SJCRH30 (cell line): ENCODE measurements at regions not wholly inside any gene's neighbourhood (a gene's known extent, or its start where the extent isn't known, plus 50 kb on each side); places are given as distances from the start of the nearest gene placed in this dataset.

Experiments used
- DNase-seq, 2 experiments: peaks; one replicate each; pipeline ENCODE4 v3.0.0-alpha.2; 2015 to 2020
- H3K27ac ChIP-seq: fragments of 250-450 bp; sonication (Bioruptor Pico); 2 replicates; pipeline ENCODE4 v1.5.1; 2020; ENCODE audit warnings: mild to moderate bottlenecking, moderate library complexity
- H3K27me3 ChIP-seq: fragments of 250-450 bp; sonication (Bioruptor Pico); 2 replicates; pipeline ENCODE4 v1.5.1; 2020; ENCODE audit warnings: mild to moderate bottlenecking, moderate library complexity
- H3K36me3 ChIP-seq: fragments of 250-450 bp; sonication (Bioruptor Pico); 2 replicates; pipeline ENCODE4 v1.5.1; 2020; ENCODE audit warnings: mild to moderate bottlenecking, moderate library complexity
- H3K4me1 ChIP-seq: fragments of 250-450 bp; sonication (Bioruptor Pico); 2 replicates; pipeline ENCODE4 v1.5.1; 2020; ENCODE audit warnings: mild to moderate bottlenecking, moderate library complexity
- H3K4me3 ChIP-seq: fragments of 250-450 bp; sonication (Bioruptor Pico); 2 replicates; pipeline ENCODE4 v1.5.1; 2020; ENCODE audit warnings: mild to moderate bottlenecking, moderate library complexity
- H3K9me3 ChIP-seq: fragments of 250-450 bp; sonication (Bioruptor Pico); replicated peaks from 2 replicates; pipeline ENCODE4 v1.5.1; 2020; ENCODE audit warnings: mild to moderate bottlenecking, moderate library complexity

DNA sequence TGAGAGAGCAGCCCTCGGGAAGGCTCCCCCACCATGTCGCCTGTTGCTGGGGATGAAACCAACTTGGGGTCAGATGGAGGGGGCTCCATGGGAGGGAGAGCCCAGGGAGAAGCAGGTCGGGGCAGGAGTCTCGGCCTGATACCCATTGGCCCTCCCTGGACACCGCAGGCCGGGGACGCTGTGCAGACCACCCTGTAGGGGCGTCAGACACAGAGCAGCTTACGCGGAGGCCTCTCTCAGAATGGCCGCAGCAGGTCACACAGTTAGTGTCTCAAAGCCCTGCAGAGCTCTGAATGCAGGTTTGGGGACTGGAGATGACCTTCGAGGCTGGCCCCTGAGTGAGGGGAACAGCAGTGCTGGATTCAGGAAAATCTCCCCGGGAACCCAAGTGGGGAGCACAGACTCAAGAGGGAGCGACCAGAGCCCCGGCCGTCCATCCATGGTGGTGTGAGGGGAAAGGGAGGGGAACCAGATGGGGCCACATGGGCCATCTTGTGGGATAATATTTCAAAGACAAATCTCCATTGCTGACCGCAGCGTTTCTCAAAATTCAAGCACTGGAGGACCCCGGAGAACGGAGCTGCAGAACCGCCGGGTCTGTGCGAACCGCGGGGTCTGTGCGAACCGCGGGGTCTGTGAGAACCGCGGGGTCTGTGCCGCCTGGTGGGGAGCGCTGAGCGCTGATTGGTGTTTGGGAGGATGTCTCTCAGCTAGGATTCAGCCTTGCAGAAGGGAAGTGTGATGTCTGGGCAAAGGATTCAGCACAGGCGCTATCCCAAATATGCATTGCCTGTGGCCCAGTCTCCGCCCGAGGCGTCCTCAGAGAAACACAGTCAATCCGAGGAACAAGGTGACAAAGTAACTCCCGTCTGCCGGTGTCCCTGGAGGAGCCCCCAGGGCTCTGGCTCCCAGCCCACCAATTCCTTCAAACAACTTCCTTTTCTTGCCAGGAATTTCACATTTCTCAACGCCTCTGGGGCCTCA, 324.4 kb upstream of the RTL1 start:
- H3K27me3 ChIP-seq = no peaks in the 10 kb centered on the region
- H3K4me3 ChIP-seq = no peak overlapping the region
- H3K9me3 ChIP-seq = no peaks in the 10 kb centered on the region
- H3K36me3 ChIP-seq = no peaks in the 10 kb centered on the region
- no peak for DNase-seq
- peaks cover 16% of the 10 kb centered on the region; the same call in 1 of the 2 replicates for H3K4me1 ChIP-seq
- no peak overlapping the region for H3K27ac ChIP-seq

DNA sequence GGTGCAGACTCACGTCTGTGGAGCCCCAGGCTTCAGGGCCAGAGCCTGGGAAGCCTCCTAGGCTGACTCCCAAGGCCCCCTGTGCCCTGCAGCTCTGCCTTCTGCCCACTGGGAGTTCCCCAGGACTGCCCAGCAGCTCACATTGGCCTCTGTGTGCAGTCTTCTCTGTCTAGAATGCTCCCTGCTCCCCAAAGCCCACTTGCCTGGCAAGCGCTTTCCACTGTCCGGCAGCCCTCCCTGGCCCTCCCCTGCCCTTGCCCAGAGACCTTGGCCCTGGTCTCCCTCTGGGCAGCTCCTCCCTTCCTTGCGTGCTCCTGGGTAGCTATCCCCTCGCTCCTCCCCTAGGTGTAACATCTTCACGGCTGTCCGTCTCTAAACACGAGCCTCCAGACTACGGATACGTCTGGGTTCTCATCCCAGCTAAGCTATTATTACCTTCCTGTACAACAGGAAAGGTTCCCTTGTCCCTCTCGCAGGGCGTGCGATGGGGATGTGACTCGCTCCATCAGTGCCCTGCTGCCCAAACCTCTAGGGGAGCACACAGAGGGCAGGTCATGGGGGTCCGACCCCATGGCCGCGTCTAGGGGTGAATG, 325.5 kb upstream of the RTL1 start:
- Histone ChIP-seq H3K4me1 (peaks cover 18% of the 10 kb centered on the region), H3K4me3 (no peak overlapping the region), H3K27me3 (no peaks in the 10 kb centered on the region), H3K36me3 (no peaks in the 10 kb centered on the region), H3K9me3 (no peaks in the 10 kb centered on the region), H3K27ac (no peak overlapping the region)
- no peak for DNase-seq

DNA sequence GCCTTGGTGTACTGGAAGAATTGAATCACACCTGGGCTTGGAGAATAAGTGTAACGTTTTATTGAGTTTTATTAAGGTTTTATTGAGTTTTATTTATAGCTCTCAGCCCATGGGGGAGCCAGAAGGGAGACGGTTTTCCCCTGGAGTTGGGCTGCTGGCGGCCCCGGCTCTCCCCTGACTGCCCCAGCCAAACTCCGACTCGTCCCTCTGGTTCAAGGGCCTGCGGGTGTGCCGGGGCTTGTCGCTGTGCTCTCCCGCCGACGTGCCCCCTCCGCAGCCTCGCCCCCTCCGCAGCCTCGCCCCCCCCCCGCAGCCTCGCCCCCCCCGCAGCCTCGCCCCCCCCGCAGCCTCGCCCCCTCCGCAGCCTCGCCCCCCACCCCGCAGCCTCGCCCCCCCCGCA, 326.1 kb upstream of the RTL1 start:
- no peak for DNase-seq
- Histone ChIP-seq H3K27ac (no peak overlapping the region), H3K36me3 (no peaks in the 10 kb centered on the region), H3K4me3 (no peak overlapping the region), H3K27me3 (no peaks in the 10 kb centered on the region), H3K9me3 (no peaks in the 10 kb centered on the region), H3K4me1 (peaks cover 23% of the 10 kb centered on the region)

DNA sequence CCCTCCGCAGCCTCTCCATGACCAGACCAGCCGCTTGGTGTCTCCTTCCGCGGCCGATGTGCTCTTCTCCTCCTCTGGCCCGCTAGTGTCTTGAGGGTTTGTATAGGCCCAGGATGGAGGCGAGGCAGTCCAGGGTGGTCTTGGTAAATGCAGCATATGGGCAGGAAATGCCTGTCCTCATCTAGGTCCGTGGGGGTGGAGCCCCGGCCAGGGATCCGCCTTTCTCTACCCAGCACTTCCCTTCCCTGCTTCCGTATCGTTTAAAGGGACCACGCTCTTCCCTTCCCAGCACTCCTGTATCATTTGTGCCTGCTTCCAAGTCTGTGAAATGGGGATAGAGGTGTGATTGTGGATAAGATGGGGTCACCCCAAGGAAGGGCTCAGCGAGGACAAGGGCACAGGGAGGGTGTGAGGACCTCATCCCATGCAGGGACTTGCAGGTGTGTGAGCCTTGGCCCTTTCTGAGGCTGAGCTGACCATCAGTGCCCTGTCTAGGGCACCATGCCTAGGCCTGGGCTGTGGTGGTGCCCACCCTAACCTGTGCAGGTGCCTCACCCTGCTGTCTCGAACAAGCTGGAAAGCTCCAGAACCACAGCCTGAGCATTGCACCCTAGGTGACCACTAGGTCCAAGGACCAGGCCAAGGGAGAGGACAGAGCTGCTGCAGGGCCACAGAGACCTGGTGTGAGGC, 326.8 kb upstream of the RTL1 start:
- no peaks in the 10 kb centered on the region for H3K36me3 ChIP-seq
- no peaks in the 10 kb centered on the region for H3K27me3 ChIP-seq
- H3K27ac ChIP-seq = no peak overlapping the region
- H3K9me3 ChIP-seq = no peaks in the 10 kb centered on the region
- no peak for DNase-seq
- peaks cover 23% of the 10 kb centered on the region for H3K4me1 ChIP-seq
- no peak overlapping the region for H3K4me3 ChIP-seq

DNA sequence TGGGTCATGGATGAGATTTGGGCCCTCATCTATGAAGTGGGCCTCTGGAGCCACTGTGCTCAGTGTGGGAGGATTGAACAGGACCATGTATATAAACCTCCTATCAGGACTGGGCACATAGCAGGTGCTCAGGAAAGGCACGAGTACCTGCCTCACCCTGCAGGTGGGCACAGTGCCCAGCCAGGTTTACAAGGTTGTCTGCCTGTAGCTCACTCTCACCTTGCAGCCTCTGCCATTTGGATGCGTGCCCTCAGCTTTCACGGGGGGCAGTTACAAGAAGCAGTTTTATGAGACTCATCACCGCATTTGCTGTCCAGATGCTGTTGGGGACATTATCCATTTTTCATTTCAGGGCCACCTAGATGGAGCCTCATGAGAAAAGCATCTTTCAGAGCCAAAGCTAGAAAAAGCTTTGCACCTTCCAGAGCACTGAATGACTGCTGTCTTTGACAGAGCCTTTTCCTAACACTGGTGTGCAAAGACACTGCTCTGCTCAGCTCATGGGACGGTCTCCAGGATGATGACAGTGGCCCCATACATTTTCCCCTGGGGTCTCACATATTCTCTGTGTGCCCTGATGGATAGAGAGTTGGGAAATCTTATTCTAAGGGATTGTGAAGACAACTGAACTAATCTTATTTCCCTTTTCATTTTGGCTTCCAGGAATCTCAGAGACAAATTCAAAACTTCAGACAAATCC, 327.5 kb upstream of the RTL1 start:
- Histone ChIP-seq H3K27me3 (no peaks in the 10 kb centered on the region), H3K27ac (no peak overlapping the region), H3K4me1 (peaks cover 18% of the 10 kb centered on the region), H3K4me3 (no peak overlapping the region), H3K36me3 (no peaks in the 10 kb centered on the region), H3K9me3 (no peaks in the 10 kb centered on the region)
- no peak for DNase-seq

DNA sequence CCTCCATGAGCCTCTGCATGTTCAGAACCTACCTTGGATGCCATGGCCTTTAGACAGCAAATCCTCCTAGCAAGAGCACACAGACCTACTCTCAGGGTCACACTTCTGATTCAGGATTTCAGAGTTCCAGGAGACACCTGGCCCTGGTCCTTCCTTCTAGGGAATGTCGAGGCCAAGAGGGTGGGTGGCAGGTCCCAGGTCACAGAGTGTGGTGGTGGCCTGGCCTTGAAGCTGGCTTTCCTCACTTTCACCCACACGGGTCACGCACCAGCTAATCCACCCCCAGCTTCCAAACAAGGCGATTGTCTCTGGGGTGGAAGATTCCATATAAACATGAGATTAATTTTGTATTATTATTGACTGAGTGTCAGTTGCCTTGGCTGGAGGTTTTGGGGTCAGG, 328.3 kb upstream of the RTL1 start:
- Histone ChIP-seq H3K4me1 (peaks cover 12% of the 10 kb centered on the region), H3K9me3 (no peaks in the 10 kb centered on the region), H3K27ac (no peak overlapping the region), H3K4me3 (no peak overlapping the region), H3K27me3 (no peaks in the 10 kb centered on the region), H3K36me3 (no peaks in the 10 kb centered on the region)
- no peak for DNase-seq

DNA sequence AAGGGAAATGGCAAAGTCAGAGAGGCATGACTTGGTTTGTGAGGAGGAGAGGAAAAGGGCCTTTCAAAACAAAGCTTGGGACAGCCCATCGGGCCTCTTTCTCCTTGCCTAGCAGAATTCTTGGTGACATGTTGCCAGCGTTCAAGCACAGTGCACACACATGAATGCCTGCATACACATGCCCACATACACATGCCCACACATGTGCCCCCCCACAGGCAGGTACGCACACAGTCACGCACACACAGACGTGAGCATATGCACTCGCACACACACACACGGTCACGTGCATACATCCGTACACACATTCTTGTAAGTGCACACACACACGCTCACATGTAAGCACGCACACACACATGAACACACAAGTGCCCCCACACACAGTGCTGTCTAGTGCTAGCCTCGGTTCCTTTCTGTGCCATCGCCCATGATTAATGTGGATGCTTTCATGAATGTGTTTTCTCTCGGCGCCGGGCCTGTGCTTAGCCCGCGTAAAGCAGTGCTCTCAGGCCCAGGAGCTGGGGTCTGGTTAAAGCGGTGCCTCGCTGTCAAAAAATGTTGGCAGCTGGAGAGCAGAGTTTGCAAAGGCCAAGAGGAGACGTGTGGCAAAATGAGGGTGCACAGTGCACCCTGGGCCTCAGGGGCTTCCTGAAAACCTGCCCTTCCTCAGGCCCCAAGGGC, 328.8 kb upstream of the DIO3 start:
- Histone ChIP-seq H3K9me3 (no peaks in the 10 kb centered on the region), H3K27me3 (no peaks in the 10 kb centered on the region), H3K36me3 (no peaks in the 10 kb centered on the region), H3K4me1 (peaks cover 12% of the 10 kb centered on the region), H3K27ac (no peak overlapping the region), H3K4me3 (no peak overlapping the region)
- no peak for DNase-seq

DNA sequence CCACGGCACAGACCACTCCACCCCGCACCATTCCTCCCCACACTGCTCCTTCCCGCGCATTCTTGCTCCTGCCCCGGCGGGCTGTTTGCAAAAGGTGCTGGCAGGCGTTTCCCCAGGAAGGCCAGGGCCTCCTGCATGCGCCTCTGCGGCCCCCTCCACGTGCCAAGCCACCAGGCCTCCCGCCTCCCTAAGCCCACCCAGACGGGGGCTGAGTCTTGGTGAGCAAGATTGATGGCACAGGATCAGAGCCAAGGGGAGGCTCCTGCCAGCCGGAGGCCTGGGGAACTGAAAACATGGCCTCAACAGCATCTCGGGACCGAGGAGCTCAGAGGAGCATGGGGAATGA, 328.3 kb upstream of the DIO3 start:
- peaks cover 12% of the 10 kb centered on the region for H3K4me1 ChIP-seq
- no peak for DNase-seq
- H3K36me3 ChIP-seq = no peaks in the 10 kb centered on the region
- no peaks in the 10 kb centered on the region for H3K27me3 ChIP-seq
- H3K4me3 ChIP-seq = no peak overlapping the region
- H3K27ac ChIP-seq = no peak overlapping the region
- no peaks in the 10 kb centered on the region for H3K9me3 ChIP-seq

DNA sequence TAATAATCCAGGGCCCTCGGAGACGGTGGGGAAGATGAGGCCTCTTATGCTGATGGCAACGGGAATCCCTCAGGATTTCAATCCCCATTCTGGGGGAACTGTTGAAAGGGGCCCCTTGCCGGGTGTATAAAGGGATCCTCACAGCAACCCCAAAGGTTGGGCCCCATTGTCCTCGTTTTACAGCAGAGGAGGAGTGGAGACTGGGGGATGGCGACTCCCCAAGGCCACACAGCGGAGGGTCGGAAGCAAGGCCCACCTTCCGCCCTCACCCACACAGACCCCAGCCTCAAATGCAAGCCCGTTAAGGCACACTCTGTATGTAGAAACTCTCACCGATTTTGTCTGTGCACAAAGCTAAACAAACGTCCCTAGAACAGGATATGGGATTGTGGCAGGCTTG, 327.9 kb upstream of the DIO3 start:
- H3K4me1 ChIP-seq = peaks cover 12% of the 10 kb centered on the region
- H3K4me3 ChIP-seq = no peak overlapping the region
- H3K27ac ChIP-seq = no peak overlapping the region
- no peak for DNase-seq
- no peaks in the 10 kb centered on the region for H3K36me3 ChIP-seq
- no peaks in the 10 kb centered on the region for H3K9me3 ChIP-seq
- no peaks in the 10 kb centered on the region for H3K27me3 ChIP-seq

DNA sequence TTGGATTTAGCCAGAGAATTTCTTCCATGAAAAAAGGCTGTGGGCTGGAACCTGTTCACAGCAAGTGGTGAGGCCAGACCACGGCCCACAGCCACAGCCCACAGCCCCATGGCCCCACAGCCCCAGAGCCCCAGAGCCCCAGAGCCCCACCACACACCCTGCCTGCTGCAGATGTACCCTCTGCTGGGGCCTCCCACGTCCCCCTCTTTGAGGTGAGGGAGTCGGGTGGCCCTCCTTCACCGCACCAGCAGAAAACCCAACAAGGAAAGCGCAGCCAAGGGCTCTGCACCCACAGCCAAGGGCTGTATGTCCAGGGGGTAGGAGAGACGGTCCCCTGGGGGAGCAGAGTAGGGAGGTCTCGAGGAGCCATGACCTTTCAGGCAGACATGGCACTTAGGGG, 327.5 kb upstream of the DIO3 start:
- no peak overlapping the region for H3K4me3 ChIP-seq
- no peak overlapping the region for H3K27ac ChIP-seq
- H3K36me3 ChIP-seq = no peaks in the 10 kb centered on the region
- no peaks in the 10 kb centered on the region for H3K9me3 ChIP-seq
- peaks cover 12% of the 10 kb centered on the region for H3K4me1 ChIP-seq
- DNase-seq = peak in 1 of 2 experiments; percentile 34
- H3K27me3 ChIP-seq = no peaks in the 10 kb centered on the region

DNA sequence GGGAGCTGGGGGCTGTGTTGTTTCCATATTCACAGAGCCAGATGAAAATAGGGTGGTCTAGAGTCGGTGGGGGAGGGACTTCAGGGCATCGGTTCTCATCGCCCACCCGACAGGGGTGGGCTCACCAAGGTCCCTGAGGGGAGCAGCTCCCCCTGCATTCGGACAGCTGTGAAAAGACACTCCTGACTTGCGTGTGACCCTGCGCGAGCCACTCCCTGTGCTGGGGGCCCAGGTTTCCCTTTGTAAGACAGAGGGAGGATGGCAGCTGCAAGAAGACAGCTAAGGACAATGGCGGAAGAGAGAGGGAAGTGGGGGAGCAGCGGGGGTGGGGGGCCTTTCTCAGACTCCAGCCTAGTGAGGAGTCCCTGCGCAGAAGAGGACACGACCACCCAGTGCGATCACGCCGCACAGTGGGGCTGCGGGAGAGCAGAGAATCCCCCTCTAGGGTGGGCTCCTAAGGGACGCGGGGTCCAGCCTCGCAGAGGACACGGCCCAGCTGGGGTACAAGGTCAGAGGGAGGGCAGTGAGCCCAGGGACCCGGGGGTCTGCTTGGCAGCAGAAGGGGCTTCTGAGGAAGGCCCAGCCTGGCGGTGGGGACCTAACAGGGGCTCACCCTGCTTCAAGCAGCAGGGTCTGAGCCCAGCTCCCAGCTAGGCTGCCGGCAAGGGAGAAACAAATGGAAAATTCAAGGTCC, 326.9 kb upstream of the DIO3 start:
- H3K9me3 ChIP-seq = no peaks in the 10 kb centered on the region
- H3K27me3 ChIP-seq = no peaks in the 10 kb centered on the region
- peak overlapping the region; percentile 13; the same call in 1 of the 2 replicates for H3K4me3 ChIP-seq
- H3K4me1 ChIP-seq = peaks cover 12% of the 10 kb centered on the region
- peak; percentile 41 to 60 for DNase-seq
- peak overlapping the region; percentile 9; the same call in 1 of the 2 replicates for H3K27ac ChIP-seq
- no peaks in the 10 kb centered on the region for H3K36me3 ChIP-seq

DNA sequence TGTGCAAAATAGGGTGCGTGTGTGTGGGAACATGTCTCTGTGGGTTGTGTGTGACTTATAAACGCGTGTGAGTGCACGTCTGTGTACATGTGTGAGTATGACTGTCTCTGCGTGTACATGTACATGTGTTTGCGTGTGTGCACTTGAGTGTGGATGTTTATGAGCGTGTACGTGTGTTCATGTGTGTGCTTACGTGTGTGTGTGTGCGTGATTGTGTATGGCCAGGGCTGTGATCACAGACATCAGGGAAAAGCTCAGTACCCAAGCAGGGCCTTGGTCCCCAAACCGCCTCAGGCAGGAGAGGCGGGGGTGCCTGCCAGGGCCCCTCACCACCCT, 326.3 kb upstream of the DIO3 start:
- Histone ChIP-seq H3K36me3 (no peaks in the 10 kb centered on the region), H3K27me3 (no peaks in the 10 kb centered on the region), H3K27ac (peak overlapping the region; percentile 9; the same call in 1 of the 2 replicates), H3K4me1 (peaks cover 12% of the 10 kb centered on the region), H3K4me3 (peak overlapping the region; percentile 13; the same call in 1 of the 2 replicates), H3K9me3 (no peaks in the 10 kb centered on the region)
- no peak for DNase-seq

DNA sequence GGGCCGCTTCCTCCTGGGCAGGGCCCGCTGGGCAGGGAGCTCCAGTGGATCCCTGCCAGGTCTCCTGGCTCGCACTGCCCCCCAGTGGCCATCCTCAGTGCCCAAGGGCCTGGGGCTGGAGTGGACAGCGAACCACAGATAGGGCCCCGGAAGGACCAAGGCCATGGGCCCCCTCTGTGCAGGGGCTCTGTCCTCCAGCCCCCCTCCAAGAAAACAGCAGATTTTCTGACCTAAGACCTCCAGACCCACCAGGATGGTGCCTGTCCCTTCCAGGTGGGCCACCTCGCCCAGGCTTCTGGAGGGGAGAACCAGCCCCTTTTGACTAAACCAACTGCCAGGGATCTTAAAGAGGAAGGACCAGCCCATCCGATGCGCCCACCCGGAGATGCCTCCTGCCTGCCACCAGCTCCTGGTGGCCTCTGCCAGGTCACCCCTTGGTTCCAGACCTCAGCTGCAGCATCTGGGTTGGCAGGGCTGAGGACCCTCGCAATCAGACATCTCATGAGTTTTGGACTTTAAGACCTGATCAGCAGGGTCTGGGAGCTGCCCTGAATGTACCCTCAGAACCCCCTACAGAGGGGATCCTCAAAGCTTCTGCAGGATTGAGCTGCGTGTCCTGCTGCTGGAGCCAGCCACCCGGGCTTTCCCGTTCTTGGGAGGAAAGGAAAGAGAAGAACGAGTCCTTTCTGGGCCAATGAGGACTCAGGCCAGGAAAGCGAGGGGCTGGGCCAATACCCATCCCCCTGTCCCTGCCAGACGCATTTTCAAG, 325.8 kb upstream of the DIO3 start:
- no peak overlapping the region for H3K4me3 ChIP-seq
- H3K36me3 ChIP-seq = no peaks in the 10 kb centered on the region
- DNase-seq = peak; percentile 72 to 84
- peaks cover 12% of the 10 kb centered on the region for H3K4me1 ChIP-seq
- H3K27me3 ChIP-seq = no peaks in the 10 kb centered on the region
- no peak overlapping the region for H3K27ac ChIP-seq
- H3K9me3 ChIP-seq = no peaks in the 10 kb centered on the region
